Neutrophil (primary cell): ENCODE measurements at regions not wholly inside any gene's neighbourhood (a gene's known extent, or its start where the extent isn't known, plus 50 kb on each side); places are given as distances from the start of the nearest gene placed in this dataset.

ENCODE experiments used
- H3K27ac ChIP-seq: fragments of 200-600 bp; sonication (generic); 2 replicates; pipeline ENCODE4 v1.5.1; 2016; ENCODE audit warnings: mild to moderate bottlenecking, moderate library complexity
- H3K27me3 ChIP-seq: fragments of 200-600 bp; sonication (generic); 2 replicates; pipeline ENCODE4 v1.6.0; 2016; ENCODE audit warnings: mild to moderate bottlenecking
- H3K36me3 ChIP-seq: fragments of 200-600 bp; sonication (generic); 2 replicates; pipeline ENCODE4 v1.5.1; 2017
- H3K4me1 ChIP-seq, 2 experiments: fragments of 200-600 bp in 1 of 2; sonication (generic) in 1 of 2; 1 replicate in 1 of 2; 2 replicates in 1 of 2; pipeline versions ENCODE4 v1.5.1 to v1.6.1; 2013 to 2016; ENCODE audit warnings: low read depth in 1 of 2, low read length in 1 of 2, mild to moderate bottlenecking in 1 of 2, moderate library complexity in 1 of 2; ENCODE audit not compliant: control insufficient read depth in 1 of 2, insufficient read depth in 1 of 2
- H3K4me3 ChIP-seq, 2 experiments: fragments of 200-600 bp in 1 of 2; sonication (generic) in 1 of 2; 1 replicate in 1 of 2; 2 replicates in 1 of 2; pipeline ENCODE4 v1.5.1; 2013 to 2016; ENCODE audit warnings: low read depth in 1 of 2, low read length in 1 of 2, mild to moderate bottlenecking in 1 of 2, moderate library complexity in 1 of 2
- H3K9me3 ChIP-seq: fragments of 200-600 bp; sonication (generic); 2 replicates; pipeline ENCODE4 v1.5.1; 2016
- TF ChIP-seq, protein P1 (sequence below): fragments of 200-600 bp; sonication (generic); IDR thresholded peaks from 2 replicates; pipeline ENCODE4 v1.5.1; 2016; ENCODE audit warnings: antibody characterized with exemption

DNA sequence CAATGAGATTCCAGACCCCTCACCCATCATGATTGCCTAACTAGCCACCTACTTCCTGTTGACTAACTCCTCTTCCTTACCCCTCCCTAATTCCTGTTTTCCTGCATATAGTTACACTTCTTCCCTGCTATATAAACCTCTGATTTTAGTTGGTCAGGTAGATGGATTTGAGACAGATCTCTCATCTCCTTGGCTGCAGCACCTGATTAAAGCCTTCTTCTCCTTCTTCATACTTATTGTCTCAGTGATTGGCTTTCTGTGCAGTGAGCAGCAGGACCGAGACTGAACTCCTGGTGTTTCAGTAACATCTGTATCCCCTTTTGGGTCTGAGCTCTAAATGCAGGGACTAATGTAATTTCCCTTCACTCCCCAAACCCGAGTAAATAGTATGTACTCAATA is 51.7 kb upstream of the ATXN1 start:
- Histone ChIP-seq H3K9me3 (peaks cover 16% of the 10 kb centered on the region), H3K4me1 (no peaks in the 10 kb centered on the region), H3K4me3 (no peak overlapping the region), H3K27ac (no peak overlapping the region), H3K27me3 (no peaks in the 10 kb centered on the region), H3K36me3 (no peaks in the 10 kb centered on the region)
- TF ChIP-seq, protein P1, sequence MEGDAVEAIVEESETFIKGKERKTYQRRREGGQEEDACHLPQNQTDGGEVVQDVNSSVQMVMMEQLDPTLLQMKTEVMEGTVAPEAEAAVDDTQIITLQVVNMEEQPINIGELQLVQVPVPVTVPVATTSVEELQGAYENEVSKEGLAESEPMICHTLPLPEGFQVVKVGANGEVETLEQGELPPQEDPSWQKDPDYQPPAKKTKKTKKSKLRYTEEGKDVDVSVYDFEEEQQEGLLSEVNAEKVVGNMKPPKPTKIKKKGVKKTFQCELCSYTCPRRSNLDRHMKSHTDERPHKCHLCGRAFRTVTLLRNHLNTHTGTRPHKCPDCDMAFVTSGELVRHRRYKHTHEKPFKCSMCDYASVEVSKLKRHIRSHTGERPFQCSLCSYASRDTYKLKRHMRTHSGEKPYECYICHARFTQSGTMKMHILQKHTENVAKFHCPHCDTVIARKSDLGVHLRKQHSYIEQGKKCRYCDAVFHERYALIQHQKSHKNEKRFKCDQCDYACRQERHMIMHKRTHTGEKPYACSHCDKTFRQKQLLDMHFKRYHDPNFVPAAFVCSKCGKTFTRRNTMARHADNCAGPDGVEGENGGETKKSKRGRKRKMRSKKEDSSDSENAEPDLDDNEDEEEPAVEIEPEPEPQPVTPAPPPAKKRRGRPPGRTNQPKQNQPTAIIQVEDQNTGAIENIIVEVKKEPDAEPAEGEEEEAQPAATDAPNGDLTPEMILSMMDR: no peak

DNA sequence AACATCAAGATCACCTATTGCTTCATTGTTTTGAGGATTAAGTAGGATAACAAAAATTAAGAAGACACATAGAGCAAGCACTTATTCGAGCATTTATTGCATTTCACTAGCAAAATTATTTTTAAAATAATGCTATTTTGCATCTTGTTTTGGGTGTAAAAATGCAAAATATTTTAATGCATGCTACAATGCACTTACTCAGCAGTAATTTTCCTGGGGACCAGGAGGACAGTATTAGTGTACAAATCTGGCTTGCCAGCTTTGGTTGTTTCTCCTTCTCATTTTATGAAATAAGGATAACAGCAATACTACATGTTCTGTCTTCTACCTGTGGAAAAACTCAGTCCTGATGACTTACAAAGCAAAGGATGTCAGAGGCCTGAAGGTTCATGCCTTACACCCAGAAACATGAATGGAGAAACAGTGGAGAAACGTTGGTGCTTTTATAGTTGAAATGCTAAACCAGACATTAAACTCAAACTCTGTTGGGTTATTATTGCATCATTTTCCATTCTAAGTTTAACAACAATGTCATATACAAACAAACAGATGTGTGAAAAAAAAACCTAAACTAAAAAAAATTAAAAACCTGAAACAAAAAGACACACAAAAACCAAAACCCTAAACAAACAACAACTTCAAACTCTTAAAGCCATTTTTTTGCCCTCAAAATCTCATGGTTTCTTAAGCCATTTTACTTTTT is 50.2 kb upstream of the ATXN1 start:
- no peaks in the 10 kb centered on the region for H3K27me3 ChIP-seq
- TF ChIP-seq, protein P1: no peak
- H3K4me3 ChIP-seq: no peak overlapping the region
- H3K9me3 ChIP-seq: peaks cover 16% of the 10 kb centered on the region
- H3K36me3 ChIP-seq: no peaks in the 10 kb centered on the region
- H3K4me1 ChIP-seq: no peaks in the 10 kb centered on the region
- no peak overlapping the region for H3K27ac ChIP-seq
